GM18502 (cell line): ENCODE measurements at regions not wholly inside any gene's neighbourhood (a gene's known extent, or its start where the extent isn't known, plus 50 kb on each side); places are given as distances from the start of the nearest gene placed in this dataset.
A peak's percentile ranks its signal among the peaks of the same experiment; 100 is the strongest.
"Not testable (repeated sequence)": the region's sequence is repeated elsewhere in the genome, so short reads cannot be mapped to it uniquely, and the experiment has no call there.

Experiments used
- ATAC-seq: cut with Tn5 transposase; IDR thresholded peaks from one replicate; pipeline ENCODE4 v1.9.1; 2021; ENCODE audit warnings: mild to moderate bottlenecking; ENCODE audit not compliant: unreplicated experiment, poor library complexity

DNA sequence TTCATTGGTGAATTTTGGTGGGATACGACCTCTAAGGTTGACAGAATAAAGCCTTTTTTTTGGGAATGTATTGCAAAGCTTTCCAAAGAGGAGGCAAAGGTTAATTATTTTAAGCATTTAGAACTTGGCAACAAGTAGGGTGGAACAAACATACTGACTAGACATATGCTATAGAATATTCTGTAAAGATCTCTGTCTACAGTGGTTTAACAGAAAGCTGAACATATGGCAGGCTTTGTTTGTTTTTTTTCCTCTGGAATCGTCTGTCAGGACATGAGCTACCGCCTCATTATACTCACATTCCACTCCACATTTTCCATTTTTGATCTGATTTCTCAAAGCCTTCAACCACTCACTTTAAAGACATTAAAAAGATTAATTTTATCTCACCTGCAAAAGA, 153.4 kb upstream of the PELI2 start:
- no peak for ATAC-seq

DNA sequence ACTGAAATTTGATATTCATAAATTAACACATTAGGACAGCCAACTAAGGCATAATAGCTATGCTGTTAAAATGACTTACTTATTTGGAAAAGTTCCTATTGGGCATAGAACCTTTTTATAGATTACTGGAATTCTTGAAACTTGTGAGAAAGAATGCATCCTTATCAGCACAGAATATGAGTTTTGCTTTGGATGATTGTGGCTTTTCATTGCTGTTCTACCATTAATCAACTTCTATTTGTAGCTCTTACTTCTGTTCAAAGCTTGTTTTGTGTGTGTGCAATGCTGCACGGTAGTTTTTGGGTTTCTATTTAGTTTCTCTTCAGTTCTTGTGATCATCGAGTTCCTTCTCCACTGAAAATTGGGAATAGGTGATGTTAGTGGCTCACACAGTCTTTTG, 152.4 kb upstream of the PELI2 start:
- no peak for ATAC-seq

DNA sequence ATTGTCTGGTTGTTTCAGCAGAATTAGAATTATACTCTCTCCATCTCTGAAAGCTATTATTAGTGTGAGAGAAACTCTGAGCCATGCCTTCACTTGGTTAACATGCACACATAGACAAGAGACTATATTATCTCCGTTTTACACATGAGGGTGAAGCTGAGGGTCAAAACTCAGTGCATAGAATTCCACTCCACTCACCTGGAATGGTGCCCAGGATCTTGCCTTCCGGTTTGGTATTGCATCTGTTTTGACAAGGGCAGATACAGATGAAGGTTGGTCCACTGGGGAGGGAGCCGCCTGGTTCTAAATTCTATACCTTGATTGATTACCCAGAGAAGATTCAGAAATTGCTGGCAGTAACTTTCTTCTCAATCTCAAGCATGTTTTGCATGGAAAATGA, 149.5 kb upstream of the PELI2 start:
- ATAC-seq: no peak

DNA sequence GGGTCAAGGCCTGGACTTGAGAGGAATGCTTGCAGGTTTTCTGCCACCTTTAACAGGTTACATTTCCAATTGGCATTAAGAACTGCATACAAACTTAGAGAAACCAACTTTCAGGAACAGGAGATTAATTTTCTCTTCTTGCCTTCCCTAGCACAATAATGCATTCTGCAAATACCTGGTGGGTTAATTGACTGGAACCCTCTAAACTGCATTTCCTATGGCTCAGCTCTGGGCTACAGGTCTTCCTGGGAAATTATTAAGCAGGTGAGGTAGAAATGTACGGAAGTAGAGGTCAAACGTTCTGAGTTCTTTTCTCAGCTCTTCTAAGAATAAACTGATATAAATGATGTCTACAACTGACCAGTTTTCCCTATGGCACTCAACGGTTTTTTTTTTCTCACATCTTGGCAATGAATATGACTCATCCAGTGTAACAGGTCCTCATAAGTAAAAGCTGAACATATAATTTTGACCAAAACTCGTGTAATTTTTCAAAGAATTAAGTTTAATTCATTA, 144.9 kb upstream of the PELI2 start:
- ATAC-seq: no peak

DNA sequence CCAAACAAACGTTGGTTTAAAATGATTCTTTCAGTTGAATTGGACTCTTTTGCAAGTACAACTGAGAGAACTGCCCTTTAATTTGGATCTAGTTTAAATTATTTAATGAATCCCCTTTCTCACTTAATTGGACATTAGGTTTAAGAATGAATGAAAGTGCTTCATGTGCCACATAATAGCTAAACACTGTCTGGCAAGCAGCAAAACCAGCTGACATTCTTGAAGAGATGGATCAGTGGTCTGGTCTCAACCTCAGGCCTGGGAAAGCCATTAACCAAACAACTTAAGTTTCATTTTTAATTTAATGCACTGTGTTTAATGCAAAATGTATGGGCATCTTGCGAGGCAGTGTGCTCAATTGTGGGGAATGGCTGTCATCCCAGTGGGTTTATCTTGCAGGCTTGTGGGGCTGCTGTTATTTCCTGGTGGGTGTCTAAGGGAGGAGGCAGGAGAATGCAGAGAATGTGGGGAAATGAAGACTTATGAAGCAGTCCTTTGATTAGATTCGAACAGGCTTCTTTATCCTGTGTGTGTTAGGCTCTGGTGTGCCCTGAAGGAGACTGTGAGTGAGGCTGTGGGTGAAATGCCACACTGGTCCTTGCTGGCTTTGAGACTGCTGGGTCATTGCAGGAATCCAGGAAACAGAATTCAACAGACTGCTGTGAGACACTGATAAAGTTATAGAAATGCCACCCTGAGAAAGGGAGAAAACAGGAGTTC, 144.1 kb upstream of the PELI2 start:
- no peak for ATAC-seq

DNA sequence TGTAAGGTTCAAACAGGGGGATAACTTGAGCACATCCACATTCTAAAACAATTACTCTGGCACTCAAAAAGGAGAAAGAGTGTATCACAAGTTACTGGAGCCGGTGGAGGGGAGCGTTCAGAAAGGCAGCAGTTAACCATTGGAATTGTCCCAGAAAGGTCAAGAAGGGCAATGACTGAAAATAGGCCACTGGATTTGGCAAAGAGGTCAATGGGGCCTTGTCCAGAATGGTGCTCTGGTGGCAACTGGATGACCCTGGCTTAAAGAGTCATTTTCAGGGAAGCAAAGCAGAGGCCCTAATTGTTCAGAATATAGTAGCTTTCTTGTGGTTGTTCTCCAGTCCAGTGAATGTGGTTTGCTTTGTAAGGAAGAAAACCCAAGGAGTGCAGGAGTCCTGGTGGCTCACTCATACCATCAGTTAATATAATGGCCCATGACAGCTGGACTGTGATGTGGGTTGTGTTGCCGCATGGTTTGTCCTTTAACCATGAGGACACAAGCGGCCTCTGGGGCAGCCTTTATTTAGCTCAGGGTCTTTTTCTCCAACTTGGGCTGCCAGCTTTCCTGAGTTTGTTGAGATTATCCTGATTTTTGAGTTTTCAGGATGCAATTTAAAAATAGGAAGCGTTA, 142.8 kb upstream of the PELI2 start:
- no peak for ATAC-seq

DNA sequence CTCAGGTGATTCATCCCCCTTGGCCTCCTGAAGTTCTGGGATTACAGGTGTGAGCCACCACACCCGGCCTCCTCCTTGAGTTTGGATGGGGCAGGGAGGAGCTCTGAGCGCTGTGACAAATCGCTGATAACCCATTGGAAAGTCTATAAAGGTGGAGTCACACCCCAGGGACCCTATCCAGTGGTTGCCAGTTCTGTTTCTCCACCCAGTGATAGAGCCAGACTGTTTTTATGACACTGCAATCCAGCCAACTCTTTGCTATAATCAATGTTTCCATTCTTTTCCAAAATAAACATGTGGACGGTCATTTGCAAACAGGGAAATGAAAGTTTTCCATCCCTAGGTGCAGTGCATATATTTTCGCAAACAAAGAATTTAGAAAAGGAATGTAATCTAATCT, 142.0 kb upstream of the PELI2 start:
- no peak for ATAC-seq

DNA sequence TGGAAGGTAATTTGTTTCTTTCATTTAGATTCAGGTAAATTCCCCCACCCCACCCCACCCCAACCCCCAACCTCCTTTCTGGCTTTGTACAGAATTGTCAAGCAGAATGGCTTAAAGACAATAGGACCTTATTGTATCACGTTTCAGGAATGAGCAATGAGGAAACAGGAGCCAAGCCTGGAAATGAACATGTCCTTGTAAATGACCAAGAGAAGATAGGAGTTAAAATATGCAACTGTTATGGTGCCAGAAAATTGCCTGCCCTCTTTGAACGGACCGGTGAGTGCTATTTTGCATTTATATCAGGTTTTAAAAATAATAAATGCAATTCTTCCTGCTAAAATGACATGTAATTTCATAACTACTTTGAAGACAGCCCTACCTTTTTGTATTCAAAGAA, 141.6 kb upstream of the PELI2 start:
- ATAC-seq: no peak

DNA sequence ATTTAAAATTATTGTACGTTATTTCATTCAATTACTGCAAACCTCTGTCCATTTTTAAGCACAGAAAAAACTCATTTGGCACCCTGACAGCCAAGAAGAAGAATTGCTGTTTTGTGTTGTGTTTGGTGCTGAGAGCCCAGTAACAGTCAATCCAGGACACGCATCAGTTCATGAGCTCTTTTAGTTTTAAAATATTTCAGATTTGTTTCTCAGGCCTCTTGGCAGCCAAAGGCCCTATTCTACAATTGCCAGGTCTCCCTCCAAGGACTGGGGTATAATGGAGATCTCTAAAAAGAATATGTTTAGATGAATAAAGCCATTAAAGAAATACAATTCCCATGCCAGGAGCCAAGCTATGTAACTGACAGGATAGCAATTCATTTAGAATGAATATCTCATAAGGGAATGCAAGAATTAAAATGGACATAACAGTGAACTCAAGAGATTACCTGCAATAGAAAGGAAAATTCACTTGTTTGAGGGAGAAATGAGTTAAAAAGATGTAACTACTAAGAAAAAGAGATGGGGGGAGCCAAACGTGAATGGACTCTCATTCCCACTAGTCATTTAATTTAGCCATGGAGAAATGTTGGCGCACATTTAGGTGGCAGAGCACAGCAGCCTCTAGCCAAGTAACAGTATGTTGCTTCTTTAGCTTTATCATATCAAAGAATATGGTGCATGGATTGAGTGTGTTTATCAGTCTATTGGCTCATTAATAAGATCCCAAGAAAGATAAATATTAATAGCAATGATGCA, 140.6 kb upstream of the PELI2 start:
- no peak for ATAC-seq

DNA sequence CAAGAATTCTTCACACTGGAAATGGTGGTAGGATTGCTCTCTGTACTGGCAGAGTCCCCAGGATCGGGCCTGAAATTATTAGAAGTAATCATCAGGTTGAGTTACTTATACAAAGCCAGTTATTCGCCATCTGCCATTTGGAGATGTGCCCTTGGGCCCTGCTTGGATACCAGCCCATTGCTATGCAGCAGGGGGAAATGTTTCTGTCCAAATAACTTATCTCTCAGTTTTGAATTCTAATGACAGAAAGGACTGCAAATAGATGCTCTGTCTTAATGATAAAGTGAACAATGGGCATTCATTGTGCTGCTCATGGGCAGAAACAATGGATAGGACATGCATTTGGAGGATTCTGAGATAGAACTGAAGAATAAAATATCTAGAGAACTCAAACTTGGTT, 139.1 kb upstream of the PELI2 start:
- ATAC-seq: no peak

DNA sequence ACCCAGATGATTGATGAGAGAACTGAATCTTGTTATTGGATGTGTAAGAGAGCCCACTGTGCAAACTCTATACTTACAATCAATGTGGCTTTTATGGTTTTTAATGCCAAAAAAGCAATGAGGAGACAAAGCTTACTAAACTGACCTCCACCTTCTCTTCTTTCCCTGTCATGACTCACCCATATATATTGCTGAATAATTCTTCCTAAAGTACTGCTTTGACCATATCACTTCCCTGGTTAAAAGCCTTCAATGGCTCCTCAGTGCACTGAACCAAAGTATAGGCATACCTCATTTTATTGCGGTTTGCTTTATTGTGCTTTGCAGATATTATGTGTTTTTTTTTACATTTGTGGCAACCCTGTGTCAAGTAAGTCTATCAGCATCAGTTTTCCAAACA, 138.4 kb upstream of the PELI2 start:
- no peak for ATAC-seq

DNA sequence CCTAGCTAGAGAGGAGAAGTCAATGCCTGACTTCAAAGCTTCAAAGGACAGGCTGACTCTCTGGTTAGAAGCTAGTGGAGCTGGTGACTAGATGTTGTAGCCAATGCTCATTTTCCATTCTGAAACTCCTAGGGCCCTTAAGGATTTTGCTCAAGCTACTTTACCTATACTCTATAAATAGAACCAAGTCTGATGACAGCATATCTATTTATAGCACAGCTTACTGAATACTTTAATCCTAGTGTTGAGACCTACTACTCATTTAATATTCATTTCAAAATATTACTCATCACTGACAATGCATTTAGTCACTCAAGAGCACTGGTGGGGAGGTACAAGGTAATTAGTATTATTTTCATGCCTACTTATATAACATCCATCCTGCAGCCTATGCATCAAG, 137.2 kb upstream of the PELI2 start:
- no peak for ATAC-seq

DNA sequence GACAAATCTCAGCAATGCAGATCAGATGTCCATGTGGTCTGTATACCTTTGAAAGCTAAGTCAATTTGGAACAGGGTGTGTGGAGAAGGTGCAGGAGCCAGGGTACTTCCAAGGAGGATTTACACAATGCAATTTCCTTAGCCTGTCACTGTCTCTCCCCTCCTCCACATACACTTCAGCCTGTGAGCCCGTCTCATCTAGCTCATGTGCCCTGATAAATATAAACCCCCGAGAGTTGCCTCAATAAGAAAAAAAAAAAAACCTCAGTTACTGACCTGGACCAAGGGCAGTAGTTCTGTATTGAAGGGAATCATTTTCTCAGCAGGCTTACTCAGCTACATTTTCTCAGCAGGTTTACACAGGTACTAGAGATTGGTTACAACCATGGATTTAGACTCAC, 132.1 kb upstream of the PELI2 start:
- no peak for ATAC-seq

DNA sequence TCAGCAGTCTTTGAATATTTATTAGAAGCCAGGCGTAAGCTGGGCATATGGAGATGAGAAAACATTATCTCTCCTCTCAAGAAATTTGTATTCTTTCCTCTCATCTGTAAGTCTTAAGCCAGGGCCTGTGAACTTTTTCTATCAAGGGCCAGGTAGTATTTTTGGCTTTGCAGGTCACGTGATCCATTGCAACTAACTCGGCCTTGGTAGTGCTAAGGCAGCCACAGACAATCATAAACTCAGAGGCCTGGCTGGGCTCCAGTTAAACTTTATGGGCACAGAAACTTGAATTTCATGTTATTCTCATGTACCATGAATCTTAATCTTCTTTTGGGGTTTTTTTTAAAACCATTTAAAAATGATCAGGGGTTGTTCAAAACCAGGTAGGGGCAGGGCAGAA, 117.4 kb upstream of the PELI2 start:
- no peak for ATAC-seq

DNA sequence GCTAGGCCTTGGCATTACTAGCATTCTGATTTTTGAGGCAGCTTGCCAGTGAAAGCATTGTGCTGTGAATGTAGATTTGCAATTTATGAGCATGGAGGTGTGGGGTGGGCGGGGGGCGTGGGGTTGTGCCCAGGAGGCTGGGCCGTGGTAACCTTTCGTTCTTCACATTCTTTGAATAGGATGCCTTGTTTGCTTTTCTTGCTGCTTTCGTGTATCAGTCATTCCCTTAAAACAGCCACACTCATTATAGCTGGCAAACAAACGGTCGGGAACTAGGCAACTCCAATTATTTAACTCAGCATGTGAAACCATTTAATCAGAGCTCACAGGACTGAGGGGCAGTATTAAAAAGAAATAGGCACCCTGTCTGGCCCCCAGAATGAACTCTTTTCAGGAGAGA, 115.9 kb upstream of the PELI2 start:
- ATAC-seq: no peak

DNA sequence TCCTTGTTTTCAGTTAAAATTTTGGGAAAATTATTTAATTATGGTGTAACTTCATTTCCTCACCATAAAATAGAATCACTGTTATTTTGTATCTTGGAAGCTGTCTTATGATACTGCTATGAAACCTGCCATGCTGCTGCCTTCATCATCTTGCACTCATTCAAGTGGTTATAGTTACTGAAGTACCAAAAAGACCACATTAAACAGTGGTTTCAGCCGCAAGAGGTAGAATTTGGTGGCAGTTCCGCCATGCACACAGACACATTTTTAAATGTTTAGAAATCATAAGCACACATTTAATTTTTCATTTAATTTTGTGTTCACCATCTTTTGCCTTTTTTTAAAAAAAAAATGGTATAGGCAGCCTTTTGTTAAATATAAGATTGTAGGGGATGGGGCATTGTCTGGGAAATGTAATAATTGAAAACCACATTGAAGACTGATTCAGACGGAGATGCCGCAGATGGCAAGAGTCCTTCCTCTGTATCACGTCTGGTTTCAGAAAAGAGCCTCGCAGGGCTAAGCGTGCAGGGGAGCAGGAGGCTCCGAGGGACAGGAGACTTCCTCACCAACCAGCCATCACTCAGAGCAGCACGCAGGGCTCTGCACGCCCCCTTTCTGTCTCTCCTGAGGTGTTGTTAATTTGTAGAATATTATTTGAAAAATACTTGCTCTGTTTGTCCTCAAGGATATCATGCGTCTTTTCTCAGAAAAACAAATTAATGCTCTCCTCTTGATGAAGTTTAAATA, 115.2 kb upstream of the PELI2 start:
- peak; percentile 54 for ATAC-seq

DNA sequence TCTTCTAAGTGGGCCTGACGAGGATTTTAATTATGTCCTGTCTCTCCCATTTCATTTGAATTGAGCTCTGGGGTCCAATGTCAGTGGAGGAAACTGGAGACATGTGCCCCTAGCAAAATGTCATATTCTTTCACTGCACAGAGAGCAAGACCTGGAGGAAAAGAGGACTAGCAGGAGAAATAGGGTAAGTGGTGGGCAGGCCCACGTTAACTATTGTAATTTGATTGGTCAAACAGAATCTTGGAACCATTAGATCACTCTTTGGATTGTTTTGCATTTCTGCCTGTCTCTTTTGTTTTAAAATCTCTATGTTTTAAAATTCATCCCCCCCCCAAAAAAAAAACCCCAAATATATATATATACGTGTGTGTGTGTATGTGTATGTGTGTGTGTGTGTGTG, 113.9 kb upstream of the PELI2 start:
- ATAC-seq: no peak

DNA sequence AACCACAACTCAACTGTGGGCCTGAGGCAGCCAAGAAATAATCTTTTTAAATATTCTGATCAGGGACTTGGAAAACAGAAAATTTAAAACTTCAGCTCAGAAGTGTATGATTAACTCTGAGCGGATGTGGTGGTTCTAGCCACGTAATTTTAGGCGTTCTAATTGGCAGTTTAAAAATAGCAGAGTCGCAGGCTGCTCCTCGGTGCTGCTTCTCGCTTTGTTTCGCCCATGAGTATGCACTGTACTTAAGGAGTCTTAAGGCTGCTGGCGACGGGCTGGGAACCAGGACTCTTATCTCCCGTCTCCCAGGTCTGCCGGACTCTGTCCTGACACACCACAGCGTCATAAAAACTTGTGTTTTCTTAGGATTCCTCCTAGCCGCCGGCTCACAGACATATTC, 113.4 kb upstream of the PELI2 start:
- ATAC-seq: peak; percentile 88

DNA sequence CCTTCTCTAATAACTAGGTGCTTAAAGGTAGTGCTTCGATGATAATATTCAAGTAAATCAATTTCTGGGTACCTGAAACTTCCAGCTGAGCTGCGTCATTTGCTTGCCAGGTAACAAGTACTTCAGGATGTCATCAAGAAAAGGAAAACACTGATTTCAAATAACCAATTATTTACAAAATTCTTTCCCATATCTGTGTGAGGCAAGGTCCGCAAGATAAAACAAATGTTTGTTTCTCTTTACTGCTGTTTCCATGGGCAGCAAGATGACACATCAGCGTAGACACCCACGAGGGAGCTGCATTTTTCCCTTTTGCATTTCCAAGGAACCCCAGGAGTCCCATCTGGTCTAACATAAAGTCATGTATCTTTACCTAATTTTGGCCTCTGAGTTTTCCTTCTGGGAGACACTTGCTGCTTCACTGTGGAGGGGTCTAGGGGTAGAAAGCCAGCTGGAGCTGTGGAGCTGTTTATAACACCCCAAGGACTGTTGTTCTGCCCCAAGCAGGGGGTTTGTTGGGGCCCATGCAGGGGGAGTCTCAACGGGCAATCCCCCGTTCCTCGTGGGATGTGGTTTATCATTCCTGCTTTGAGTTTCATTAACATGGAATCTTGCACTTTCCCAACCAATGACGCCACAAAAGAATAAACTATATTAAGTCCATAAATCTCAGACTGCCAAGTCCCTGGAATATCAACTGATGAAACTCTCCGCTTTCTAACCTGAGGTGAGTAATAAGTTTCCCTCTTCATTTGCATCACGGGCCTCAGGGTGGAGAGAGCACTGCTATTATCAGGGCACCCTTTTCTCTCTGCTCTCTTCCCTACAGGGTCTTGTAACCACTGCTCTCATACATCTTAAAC, 112.8 kb upstream of the PELI2 start:
- peak; percentile 54 for ATAC-seq

DNA sequence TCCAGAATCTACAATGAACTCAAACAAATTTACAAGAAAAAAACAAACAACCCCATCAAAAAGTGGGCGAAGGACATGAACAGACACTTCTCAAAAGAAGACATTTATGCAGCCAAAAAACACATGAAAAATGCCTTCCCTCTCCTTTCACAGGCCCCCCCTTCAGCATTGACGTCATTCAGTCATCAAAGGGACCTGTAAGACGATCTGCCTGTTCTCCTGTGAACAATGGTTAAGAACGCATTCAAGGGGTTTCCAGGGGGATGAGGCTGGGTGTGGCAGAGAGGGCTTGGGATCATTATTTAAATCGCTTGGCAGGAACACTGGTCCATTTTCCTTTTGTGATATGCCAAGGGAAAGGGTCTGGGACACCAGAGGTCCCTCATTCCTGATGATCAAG, 110.7 kb upstream of the PELI2 start:
- ATAC-seq: not testable (repeated sequence)
